RWPE2 (cell line): ENCODE measurements at regions not wholly inside any gene's neighbourhood (a gene's known extent, or its start where the extent isn't known, plus 50 kb on each side); places are given as distances from the start of the nearest gene placed in this dataset.

Source experiments
- ATAC-seq: fragments of 200-7000 bp; cut with Tn5 transposase; 3 replicates; pipeline ENCODE4 v1.9.1; 2021; ENCODE audit warnings: low read depth
- DNase-seq: peaks from one replicate; pipeline ENCODE4 v3.0.0-alpha.2; 2020; ENCODE audit warnings: low spot score
- H3K27ac ChIP-seq: fragments of 450-650 bp; 2 replicates; pipeline ENCODE4 v1.5.1; 2017; ENCODE audit warnings: mild to moderate bottlenecking; ENCODE audit not compliant: poor library complexity, severe bottlenecking
- H3K27me3 ChIP-seq: fragments of 250-450 bp; sonication (Bioruptor Pico); 2 replicates; pipeline ENCODE4 v1.5.1; 2021; ENCODE audit warnings: mild to moderate bottlenecking, moderate library complexity; ENCODE audit not compliant: insufficient read depth, poor library complexity, severe bottlenecking
- H3K36me3 ChIP-seq: fragments of 250-450 bp; sonication (Bioruptor Pico); 2 replicates; pipeline ENCODE4 v1.5.1; 2020; ENCODE audit warnings: low read depth, mild to moderate bottlenecking, moderate library complexity
- H3K4me1 ChIP-seq: fragments of 250-450 bp; sonication (Bioruptor Pico); 2 replicates; pipeline ENCODE4 v1.5.1; 2021; ENCODE audit warnings: mild to moderate bottlenecking, moderate library complexity; ENCODE audit not compliant: insufficient read depth, poor library complexity, severe bottlenecking
- H3K4me3 ChIP-seq: fragments of 250-450 bp; sonication (Bioruptor Pico); 2 replicates; pipeline ENCODE4 v1.5.1; 2021; ENCODE audit warnings: mild to moderate bottlenecking, moderate library complexity; ENCODE audit not compliant: severe bottlenecking
- H3K9me3 ChIP-seq: fragments of 250-450 bp; sonication (Bioruptor Pico); 2 replicates; pipeline ENCODE4 v1.5.1; 2021; ENCODE audit warnings: mild to moderate bottlenecking, moderate library complexity; ENCODE audit not compliant: severe bottlenecking
- CTCF ChIP-seq: fragments of 450-650 bp; IDR thresholded peaks from one replicate; pipeline ENCODE4 v1.5.1; 2017; ENCODE audit warnings: mild to moderate bottlenecking, moderate library complexity; ENCODE audit not compliant: poor library complexity, severe bottlenecking

GRCh38 chr5:102649731-102650130 lies 105.4 kb upstream of the PAM start:
- ATAC-seq, result no peak
- TF ChIP-seq CTCF, result no peak
- H3K27me3 ChIP-seq, result peaks cover 6% of the 10 kb centered on the region

GRCh38 chr5:102651466-102651865 lies 103.6 kb upstream of the PAM start:
- Histone ChIP-seq H3K4me1 (no peaks in the 10 kb centered on the region), H3K9me3 (no peaks in the 10 kb centered on the region), H3K4me3 (no peak overlapping the region), H3K36me3 (no peaks in the 10 kb centered on the region), H3K27me3 (no peaks in the 10 kb centered on the region), H3K27ac (no peak overlapping the region)
- ATAC-seq (peak; percentile 62; the same call in 2 of the 3 replicates), DNase-seq (no peak)
- no peak for TF ChIP-seq CTCF

More at GRCh38 chr5:102649731-102650130, 105.4 kb upstream of the PAM start:
- no peak overlapping the region for H3K4me3 ChIP-seq
- H3K36me3 ChIP-seq, result no peaks in the 10 kb centered on the region
- H3K27ac ChIP-seq, result no peak overlapping the region
- no peaks in the 10 kb centered on the region for H3K4me1 ChIP-seq
- no peaks in the 10 kb centered on the region for H3K9me3 ChIP-seq
- no peak for DNase-seq

DNA sequence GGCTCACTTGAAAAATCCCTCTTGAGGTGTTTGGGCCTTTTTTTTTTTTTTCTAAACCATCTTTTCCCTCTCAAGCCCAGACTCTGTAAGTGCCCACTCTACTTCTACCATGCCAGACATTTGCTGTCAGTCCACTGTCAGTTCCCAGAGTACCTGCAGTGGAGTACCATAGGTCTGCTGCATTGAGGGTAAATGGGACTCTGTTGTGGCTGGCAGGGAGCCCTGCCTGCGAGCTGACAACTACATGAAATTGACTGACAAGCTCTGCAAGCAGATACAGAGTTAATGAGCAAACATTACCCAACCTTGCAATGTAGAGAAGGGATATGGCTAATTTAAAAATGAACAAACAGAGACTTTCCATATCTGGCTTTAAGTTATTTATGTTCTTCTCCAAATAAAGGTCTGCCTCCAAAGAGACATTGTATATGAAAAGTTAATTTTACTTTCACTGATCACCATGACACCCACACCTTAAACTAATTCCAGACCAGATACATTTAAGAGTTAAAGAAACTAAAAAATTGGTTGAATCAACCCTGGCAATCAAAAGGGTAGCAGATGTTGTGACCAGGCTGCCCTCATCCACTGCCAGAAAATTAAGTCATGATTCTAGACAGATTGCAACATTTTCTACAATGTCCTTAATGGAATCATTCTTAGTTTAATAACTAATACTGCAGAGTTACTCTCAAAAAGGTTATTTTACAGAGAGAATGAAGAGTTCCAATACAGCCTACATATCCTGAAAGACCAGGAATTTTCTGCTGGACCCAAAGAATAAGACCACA lies 100.4 kb upstream of the PAM start:
- DNase-seq (no peak), ATAC-seq (no peak)
- H3K4me1 ChIP-seq, result no peaks in the 10 kb centered on the region
- TF ChIP-seq CTCF, result no peak
- H3K4me3 ChIP-seq, result no peak overlapping the region
- H3K27ac ChIP-seq, result no peak overlapping the region
- no peaks in the 10 kb centered on the region for H3K9me3 ChIP-seq
- no peaks in the 10 kb centered on the region for H3K36me3 ChIP-seq
- no peaks in the 10 kb centered on the region for H3K27me3 ChIP-seq

DNA sequence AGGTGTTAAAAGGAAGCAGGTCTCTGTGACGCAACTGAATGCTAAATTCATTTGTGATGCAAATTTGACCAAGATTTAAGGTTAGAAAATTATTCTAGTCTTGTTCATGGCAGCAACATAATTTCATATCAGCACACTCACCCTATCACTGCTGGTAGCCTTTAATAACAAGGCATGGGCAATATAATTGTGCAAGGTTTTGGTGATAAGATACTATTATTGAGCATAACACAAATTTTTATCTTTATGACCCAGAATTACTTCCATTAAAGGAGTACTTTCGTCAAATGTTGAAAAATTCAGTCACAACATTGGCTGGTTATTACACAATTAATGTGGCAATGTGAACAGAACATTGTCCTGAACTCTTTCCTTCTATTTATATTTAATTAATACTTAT lies 96.0 kb upstream of the PAM start:
- Histone ChIP-seq H3K27ac (no peak overlapping the region), H3K36me3 (no peaks in the 10 kb centered on the region), H3K27me3 (no peaks in the 10 kb centered on the region), H3K4me1 (no peaks in the 10 kb centered on the region), H3K9me3 (no peaks in the 10 kb centered on the region), H3K4me3 (no peak overlapping the region)
- ATAC-seq (no peak), DNase-seq (no peak)
- TF ChIP-seq CTCF, result no peak

DNA sequence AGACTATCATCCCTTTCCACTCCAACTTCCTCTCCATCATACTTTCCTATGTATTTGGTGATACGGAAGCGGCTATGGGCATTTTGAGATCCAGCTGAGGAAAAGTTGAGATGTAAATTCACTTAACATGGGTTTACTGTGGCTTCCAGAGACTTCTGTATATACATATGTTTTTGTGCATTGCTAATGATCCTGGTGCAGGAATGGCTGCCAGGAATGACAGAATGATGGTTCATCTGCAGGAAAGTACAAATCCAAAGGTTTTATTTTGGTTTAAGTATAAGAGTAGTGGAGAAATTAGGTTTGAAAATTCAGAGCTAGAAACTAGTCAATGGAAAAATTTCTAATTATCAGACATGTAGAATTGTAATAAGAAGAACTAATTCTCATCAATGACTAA lies 95.0 kb upstream of the PAM start:
- Histone ChIP-seq H3K9me3 (no peaks in the 10 kb centered on the region), H3K4me1 (no peaks in the 10 kb centered on the region), H3K36me3 (no peaks in the 10 kb centered on the region), H3K27ac (no peak overlapping the region), H3K27me3 (no peaks in the 10 kb centered on the region), H3K4me3 (no peak overlapping the region)
- DNase-seq (no peak), ATAC-seq (no peak)
- no peak for TF ChIP-seq CTCF
